Caco-2 (cell line): ENCODE measurements at regions not wholly inside any gene's neighbourhood (a gene's known extent, or its start where the extent isn't known, plus 50 kb on each side); places are given as distances from the start of the nearest gene placed in this dataset.

Experiments
- BruUV-seq: library from RNA; stranded (reverse); fragments of 400-500 nt; replicated peaks from 2 replicates; lab custom pipeline; 2021; lab: Mats Ljungman, UMichigan
- CTCF ChIA-PET: fragments of 300-600 bp; sonication (Branson Sonifier 250); formaldehyde crosslinking; loops from one replicate; lab custom pipeline; 2022; ENCODE audit warnings: antibody characterized with exemption; lab: Charles Lee
- POLR2A ChIA-PET: fragments of 300-600 bp; sonication (Branson Sonifier 250); formaldehyde crosslinking; loops from one replicate; lab custom pipeline; 2022; ENCODE audit warnings: antibody characterized with exemption; lab: Charles Lee
- DNase-seq, 2 experiments: peaks; one replicate each; pipeline versions ENCODE4 v3.0.0 to v3.0.0-alpha.2; 2020 to 2022
- H3K27me3 ChIP-seq: replicated peaks from 2 replicates; pipeline ENCODE4 v1.6.0; 2011; ENCODE audit warnings: low read length; ENCODE audit not compliant: control insufficient read depth, insufficient read depth
- H3K36me3 ChIP-seq: 2 replicates; pipeline ENCODE4 v1.5.1; 2011; ENCODE audit warnings: low read length; ENCODE audit not compliant: control insufficient read depth, insufficient read depth
- H3K4me1 ChIP-seq: fragments of 250-450 bp; sonication (Bioruptor Pico); 2 replicates; pipeline ENCODE4 v1.5.1; 2020; ENCODE audit warnings: mild to moderate bottlenecking
- H3K4me3 ChIP-seq: 2 replicates; pipeline ENCODE4 v1.5.1; 2011; ENCODE audit warnings: low read depth, mild to moderate bottlenecking, control low read depth, low read length
- H3K9me3 ChIP-seq: fragments of 250-450 bp; sonication (Bioruptor Pico); 2 replicates; pipeline ENCODE4 v1.5.1; 2020; ENCODE audit warnings: mild to moderate bottlenecking, moderate library complexity
- H3K27ac Mint-ChIP-seq: one replicate; pipeline ENCODE4 v1.8.0; 2022; ENCODE audit warnings: mixed read lengths; ENCODE audit not compliant: unreplicated experiment
- H3K27me3 Mint-ChIP-seq: one replicate; pipeline ENCODE4 v1.8.0; 2022; ENCODE audit warnings: mixed read lengths; ENCODE audit not compliant: insufficient read depth, unreplicated experiment
- H3K36me3 Mint-ChIP-seq: one replicate; pipeline ENCODE4 v1.8.0; 2022; ENCODE audit warnings: mild to moderate bottlenecking, mixed read lengths; ENCODE audit not compliant: insufficient read depth, unreplicated experiment
- H3K4me1 Mint-ChIP-seq: one replicate; pipeline ENCODE4 v1.8.0; 2022; ENCODE audit warnings: low read depth, mixed read lengths; ENCODE audit not compliant: unreplicated experiment
- H3K4me3 Mint-ChIP-seq: one replicate; pipeline ENCODE4 v1.8.0; 2022; ENCODE audit warnings: mild to moderate bottlenecking, moderate library complexity, mixed read lengths; ENCODE audit not compliant: unreplicated experiment
- H3K9me3 Mint-ChIP-seq: one replicate; pipeline ENCODE4 v1.8.0; 2022; ENCODE audit warnings: mixed read lengths; ENCODE audit not compliant: unreplicated experiment
- CTCF ChIP-seq, 2 experiments: fragments of 200-600 bp in 1 of 2; IDR thresholded peaks; 1 replicate in 1 of 2; 2 replicates in 1 of 2; pipeline versions ENCODE4 v1.5.1 to v1.8.0; 2011 to 2022; ENCODE audit warnings: antibody characterized with exemption in 1 of 2, control low read depth in 1 of 2, inconsistent platforms in 1 of 2, low read depth in 1 of 2, low read length in 1 of 2, mild to moderate bottlenecking in 1 of 2, moderate library complexity in 1 of 2; ENCODE audit not compliant: insufficient read depth in 1 of 2, severe bottlenecking in 1 of 2, unreplicated experiment in 1 of 2
- intact Hi-C: fragments of 100-400 bp; cut with micrococcal nuclease; formaldehyde crosslinking; loops from one replicate; pipeline ENCODE4 v1.10.0; 2022; ENCODE audit not compliant: unreplicated experiment

GRCh38 chr9:13688990-13689600, 409.6 kb upstream of the MPDZ start:
- intact Hi-C loops, result loop anchor here (2.0 kb wide), 1 partner anchor 262 kb away; no protein-coding TSS in a partner anchor
- CTCF ChIA-PET, result no interaction called here

GRCh38 chr9:13688223-13688989, 408.9 kb upstream of the MPDZ start:
- Mint-ChIP-seq H3K27me3 (no peaks in the 10 kb centered on the region), H3K27ac (no peak overlapping the region), H3K36me3 (no peaks in the 10 kb centered on the region), H3K4me1 (no peaks in the 10 kb centered on the region), H3K4me3 (no peak overlapping the region), H3K9me3 (no peaks in the 10 kb centered on the region)
- CTCF ChIA-PET, result no interaction called here
- no peaks in the 10 kb centered on the region for H3K27me3 ChIP-seq
- TF ChIP-seq CTCF (IDR thresholded peaks at IDR 0.05; ENCODE audit: insufficient read depth in 1 of 2, low read depth in 1 of 2, low read length in 1 of 2, severe bottlenecking in 1 of 2, unreplicated experiment in 1 of 2), result no peak
- POLR2A ChIA-PET, result interaction anchor here (0.6 kb wide), 1 partner anchor 122 kb away, joined by 4 read pairs; no protein-coding TSS in a partner anchor
- H3K9me3 ChIP-seq, result no peaks in the 10 kb centered on the region
- H3K4me1 ChIP-seq, result no peaks in the 10 kb centered on the region
- no peak overlapping the region for H3K4me3 ChIP-seq
- BruUV-seq, result no TSS peak
- intact Hi-C loops, result loop anchor here (2.0 kb wide), 1 partner anchor 262 kb away; no protein-coding TSS in a partner anchor
- DNase-seq, result no peak
- no peaks in the 10 kb centered on the region for H3K36me3 ChIP-seq

More at GRCh38 chr9:13688990-13689600, 409.6 kb upstream of the MPDZ start:
- H3K27me3 ChIP-seq, result no peaks in the 10 kb centered on the region
- POLR2A ChIA-PET, result no interaction called here
- H3K9me3 ChIP-seq, result no peaks in the 10 kb centered on the region
- H3K4me3 ChIP-seq, result no peak overlapping the region
- no peak for DNase-seq
- H3K27me3 Mint-ChIP-seq, result no peaks in the 10 kb centered on the region
- no peak overlapping the region for H3K4me3 Mint-ChIP-seq
- no peaks in the 10 kb centered on the region for H3K4me1 ChIP-seq
- no TSS peak for BruUV-seq
- H3K9me3 Mint-ChIP-seq, result no peaks in the 10 kb centered on the region
- peak; percentile 5 to 13 for TF ChIP-seq CTCF (IDR thresholded peaks at IDR 0.05; ENCODE audit: insufficient read depth in 1 of 2, low read depth in 1 of 2, low read length in 1 of 2, severe bottlenecking in 1 of 2, unreplicated experiment in 1 of 2)
- no peaks in the 10 kb centered on the region for H3K4me1 Mint-ChIP-seq
- no peak overlapping the region for H3K27ac Mint-ChIP-seq
- no peaks in the 10 kb centered on the region for H3K36me3 ChIP-seq
- no peaks in the 10 kb centered on the region for H3K36me3 Mint-ChIP-seq

- no peak for TF ChIP-seq CTCF (IDR thresholded peaks at IDR 0.05; ENCODE audit: insufficient read depth in 1 of 2, low read depth in 1 of 2, low read length in 1 of 2, severe bottlenecking in 1 of 2, unreplicated experiment in 1 of 2)
- H3K9me3 Mint-ChIP-seq, result no peaks in the 10 kb centered on the region
- Histone ChIP-seq H3K36me3 (no peaks in the 10 kb centered on the region), H3K4me3 (no peak overlapping the region), H3K9me3 (no peaks in the 10 kb centered on the region), H3K4me1 (no peaks in the 10 kb centered on the region), H3K27me3 (no peaks in the 10 kb centered on the region)
- H3K4me3 Mint-ChIP-seq, result no peak overlapping the region
- DNase-seq, result no peak
- POLR2A ChIA-PET, result no interaction called here
- CTCF ChIA-PET, result no interaction called here
- no peaks in the 10 kb centered on the region for H3K4me1 Mint-ChIP-seq
- no peaks in the 10 kb centered on the region for H3K36me3 Mint-ChIP-seq
- H3K27ac Mint-ChIP-seq, result no peak overlapping the region
- no TSS peak for BruUV-seq
- intact Hi-C loops, result no loop called here
- no peaks in the 10 kb centered on the region for H3K27me3 Mint-ChIP-seq
Observed at GRCh38 chr9:13684656-13685055, 405.2 kb upstream of the MPDZ start.
